ENCODE measurements at regions not wholly inside any gene's neighbourhood (a gene's known extent, or its start where the extent isn't known, plus 50 kb on each side); places are given as distances from the start of the nearest gene placed in this dataset.

- TF ChIP-seq POLR2A (IDR thresholded peaks at IDR 0.05), result no peak
- TF ChIP-seq CTCF (IDR thresholded peaks at IDR 0.05), result no peak
- no peak for TF ChIP-seq POLR2AphosphoS5 (IDR thresholded peaks at IDR 0.05)
- TF ChIP-seq EP300 (IDR thresholded peaks at IDR 0.05), result no peak
Observed at GRCh38 chr13:85132986-85133385, 666.2 kb downstream of the SLITRK6 start.
